AG08396 (cell line): ENCODE measurements at regions not wholly inside any gene's neighbourhood (a gene's known extent, or its start where the extent isn't known, plus 50 kb on each side); places are given as distances from the start of the nearest gene placed in this dataset.

ENCODE experiments used
- DNase-seq: peaks from one replicate; pipeline ENCODE4 v3.0.0; 2012; ENCODE audit warnings: low spot score, mixed read lengths

GRCh38 chr12:91576432-91576831 is 393.8 kb upstream of the DCN start:
- no peak for DNase-seq

- no peak for DNase-seq
Observed at GRCh38 chr12:91575630-91576029, 393.0 kb upstream of the DCN start.

GRCh38 chr12:91574975-91575374 is 392.4 kb upstream of the DCN start:
- no peak for DNase-seq

DNA sequence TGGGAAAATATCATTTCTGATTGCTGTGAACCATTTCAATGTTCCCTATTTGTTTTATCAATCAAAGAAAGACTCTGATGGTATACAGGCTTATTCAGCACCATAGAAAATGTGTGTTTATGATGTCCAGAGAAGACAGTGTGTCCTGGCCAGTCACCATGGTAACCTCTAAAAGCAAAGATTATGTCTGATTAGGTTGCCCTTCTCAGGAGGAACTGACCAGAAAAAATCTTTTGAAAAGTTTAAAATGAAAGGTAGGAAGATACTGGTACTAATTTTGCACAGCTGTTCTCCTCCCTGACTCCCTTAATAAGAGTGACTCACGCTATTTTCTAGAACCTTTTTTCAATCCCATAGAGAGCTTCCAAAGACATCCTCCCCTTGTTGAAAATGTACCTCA is 391.8 kb upstream of the DCN start:
- no peak for DNase-seq

GRCh38 chr12:91572869-91573268 is 390.3 kb upstream of the DCN start:
- no peak for DNase-seq

GRCh38 chr12:91567100-91567485 is 384.5 kb upstream of the DCN start:
- no peak for DNase-seq

DNA sequence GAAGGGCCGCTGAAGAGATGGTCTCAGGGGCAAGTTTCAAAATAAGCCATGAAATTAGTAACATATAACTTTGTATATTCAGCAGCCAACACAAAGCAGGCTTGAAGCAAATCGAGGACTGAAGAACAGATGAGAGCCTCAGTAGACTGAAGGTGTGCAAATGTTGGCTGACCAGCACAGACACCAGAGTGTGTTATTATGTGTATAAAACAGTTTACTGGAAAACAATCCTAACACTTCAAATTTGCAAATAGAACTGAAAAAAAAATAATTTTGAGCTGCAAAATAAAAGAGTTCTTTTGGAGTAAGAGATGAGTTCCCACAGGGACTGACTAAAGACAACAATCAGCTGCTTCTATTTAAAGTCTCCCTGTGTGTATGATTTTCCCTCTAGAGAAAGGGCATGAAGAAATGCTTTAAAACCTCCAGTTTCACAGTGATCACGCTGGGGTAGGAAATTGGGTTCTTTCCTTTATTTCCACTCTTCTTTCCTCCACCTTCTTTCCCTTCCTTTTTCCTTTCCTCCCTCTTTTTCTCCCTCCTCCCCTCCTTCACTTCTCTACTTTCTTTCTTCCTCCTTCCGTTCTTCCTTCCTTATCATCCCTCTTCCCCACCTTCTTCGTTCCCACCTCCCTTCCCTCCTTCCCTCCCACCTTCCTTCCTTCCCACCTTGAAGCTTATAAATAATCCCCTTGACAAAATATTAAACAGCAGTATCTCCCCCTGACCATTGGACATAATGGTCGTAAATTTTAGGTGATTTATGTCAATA is 383.9 kb upstream of the DCN start:
- no peak for DNase-seq

DNA sequence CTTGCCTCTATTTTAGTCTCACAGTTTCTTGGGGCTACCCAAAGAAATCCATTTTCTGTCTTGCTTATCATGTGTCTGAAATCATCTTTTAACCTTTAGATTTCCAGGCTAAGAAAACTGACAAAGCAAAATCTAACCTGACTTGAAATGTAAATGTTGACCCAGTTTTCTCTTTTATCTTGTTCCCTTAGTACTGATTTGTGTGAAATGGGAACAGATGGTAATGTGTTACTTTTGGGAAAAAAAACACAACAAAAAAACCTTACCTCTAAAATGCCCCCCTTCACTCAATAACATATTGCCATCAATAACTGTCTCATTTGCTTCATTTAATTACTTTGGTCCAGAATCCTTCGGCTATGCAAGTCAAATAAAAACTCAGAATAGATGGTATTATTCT is 383.2 kb upstream of the DCN start:
- DNase-seq = no peak

DNA sequence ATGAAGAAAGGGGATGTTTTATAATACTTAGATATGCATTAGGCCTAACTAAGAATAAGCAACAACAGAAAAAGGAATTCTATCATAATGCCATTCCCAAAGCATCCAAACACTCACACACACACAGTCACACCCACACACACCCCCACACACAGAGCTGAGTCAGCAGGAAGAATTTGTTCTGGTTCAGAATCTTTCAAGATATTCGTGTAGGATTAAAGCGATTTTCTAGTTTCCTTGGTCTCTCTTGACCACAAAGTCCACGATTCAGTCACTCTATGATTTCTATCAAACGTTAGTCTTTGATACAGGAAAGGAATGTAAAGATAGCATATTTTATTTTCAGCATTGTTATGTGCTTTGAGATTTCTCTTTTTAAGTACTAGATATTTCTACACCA is 382.6 kb upstream of the DCN start:
- no peak for DNase-seq

GRCh38 chr12:91563011-91563765 is 380.6 kb upstream of the DCN start:
- DNase-seq = no peak

DNA sequence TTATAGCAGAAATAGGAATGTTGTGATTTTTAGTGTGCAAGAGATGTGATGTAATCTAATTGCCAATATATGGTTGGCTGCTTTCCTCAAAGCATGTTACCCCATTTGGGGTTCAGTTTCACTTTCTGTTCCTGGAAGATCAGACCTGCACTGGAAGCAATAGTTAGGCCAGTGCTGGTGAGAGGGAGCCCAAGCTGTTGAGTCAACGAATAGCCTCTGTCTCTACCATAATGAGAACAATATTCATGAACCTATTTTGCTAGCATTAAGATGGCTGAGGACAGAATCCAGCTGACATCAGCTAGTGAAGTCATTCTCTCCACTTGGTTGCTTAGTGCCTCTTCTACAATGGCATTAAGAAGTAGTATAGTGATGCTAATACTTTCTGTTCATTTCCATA is 379.9 kb upstream of the DCN start:
- DNase-seq = no peak

DNA sequence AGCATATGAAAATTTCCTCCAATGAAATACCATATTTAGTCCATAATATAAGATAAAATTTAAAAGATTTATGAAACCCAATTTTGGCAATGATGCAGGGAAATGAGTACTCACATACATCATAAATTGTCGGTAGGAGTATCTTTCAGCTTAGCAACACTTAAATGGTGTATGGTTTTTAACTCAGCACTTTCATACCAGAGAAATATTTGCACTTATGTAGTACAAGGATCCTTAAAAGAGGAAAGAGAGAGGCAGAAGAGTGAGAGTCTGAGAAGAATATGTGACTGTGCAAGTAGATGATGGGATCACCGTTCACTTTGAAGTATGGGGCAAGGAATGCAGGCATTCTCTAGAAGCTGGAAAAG is 379.3 kb upstream of the DCN start:
- DNase-seq = no peak

- no peak for DNase-seq
Observed at GRCh38 chr12:91561301-91561957, 378.8 kb upstream of the DCN start.

- no peak for DNase-seq
Observed at GRCh38 chr12:91556909-91557308, 374.3 kb upstream of the DCN start.

DNA sequence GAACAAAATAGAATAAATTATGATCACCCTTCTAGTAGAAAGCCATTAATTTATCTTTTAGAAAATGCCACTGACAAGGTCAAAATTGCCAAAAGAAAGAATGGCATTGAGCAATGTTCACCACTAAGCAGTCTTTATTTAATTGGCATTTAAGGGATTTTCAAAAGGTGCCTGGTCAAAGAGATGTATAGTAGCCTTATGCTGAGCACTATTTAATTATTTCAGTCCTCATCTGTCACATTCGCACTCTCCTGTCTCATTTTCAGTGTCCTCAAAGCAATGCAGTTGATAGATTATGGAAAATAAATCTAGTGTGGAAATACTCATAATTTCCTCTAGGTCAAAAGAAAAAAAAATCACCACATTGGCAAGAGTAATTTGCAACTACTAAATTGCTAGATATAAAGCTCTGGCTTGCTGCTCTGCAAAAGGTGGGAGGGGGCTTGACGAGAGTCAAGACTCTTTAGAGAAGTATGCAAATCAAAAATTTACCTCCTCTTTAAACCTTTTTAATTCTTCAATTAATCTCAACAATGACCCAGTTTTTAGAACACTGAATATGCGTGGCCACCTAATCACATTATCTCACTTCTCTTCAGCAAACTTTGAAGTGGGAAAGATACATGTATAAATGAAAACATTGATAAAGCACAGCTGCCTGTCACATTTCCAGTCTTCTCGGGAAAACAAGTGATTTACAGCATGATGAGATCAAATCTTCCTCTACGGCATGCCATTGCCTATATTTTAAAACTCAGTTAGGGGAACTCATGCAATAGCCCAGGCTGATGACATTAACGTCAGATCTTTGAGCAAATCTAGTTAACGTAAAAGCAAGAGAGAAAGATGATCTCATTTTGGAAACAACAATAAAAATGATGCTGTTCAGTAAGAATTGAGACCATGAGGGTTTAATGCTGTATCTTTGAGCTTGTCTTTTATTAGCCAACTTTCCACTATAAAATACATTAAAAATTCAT is 373.1 kb upstream of the DCN start:
- DNase-seq = no peak

DNA sequence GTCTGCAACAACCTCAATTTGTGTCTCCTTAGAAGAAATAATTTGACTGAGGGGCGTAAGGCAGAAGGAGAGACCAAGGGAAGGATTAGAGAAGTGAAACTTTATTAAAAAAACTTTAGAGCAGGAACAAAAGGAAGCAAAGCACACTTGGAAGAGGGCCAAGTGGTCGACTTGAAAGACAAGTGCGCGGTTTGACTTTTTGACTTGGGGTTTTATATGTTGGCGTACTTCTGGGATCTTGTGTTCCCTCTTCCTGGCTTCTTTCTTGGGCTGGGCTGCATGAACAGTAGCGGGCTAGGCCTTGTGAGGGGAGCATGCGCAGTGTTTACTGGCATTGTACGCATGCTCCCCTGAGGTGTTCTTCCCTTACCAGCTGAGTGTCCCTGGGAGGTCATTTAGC is 369.3 kb upstream of the DCN start:
- no peak for DNase-seq

- no peak for DNase-seq
Observed at GRCh38 chr12:91551242-91551641, 368.6 kb upstream of the DCN start.

DNA sequence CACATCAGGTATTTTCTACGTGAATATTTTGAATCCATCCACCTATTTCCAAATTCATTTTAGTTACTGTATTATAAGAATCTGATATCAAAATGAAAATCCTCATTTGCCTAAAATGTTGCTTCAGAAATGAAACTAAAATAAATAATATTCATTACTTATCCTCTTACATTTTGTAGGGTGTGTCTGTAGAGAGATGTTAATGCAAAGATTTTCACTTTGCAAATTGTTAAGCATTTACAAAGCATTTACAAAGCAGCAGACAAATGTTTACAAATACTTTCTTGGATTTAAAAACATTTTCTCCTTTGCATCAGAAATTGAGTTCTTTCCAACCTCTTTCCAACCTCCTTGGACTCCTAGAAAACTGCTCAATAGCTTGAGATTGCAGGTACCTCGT is 360.0 kb upstream of the DCN start:
- DNase-seq = no peak

- no peak for DNase-seq
Observed at GRCh38 chr12:91542067-91542466, 359.4 kb upstream of the DCN start.

GRCh38 chr12:91538418-91538817 is 355.8 kb upstream of the DCN start:
- no peak for DNase-seq

DNA sequence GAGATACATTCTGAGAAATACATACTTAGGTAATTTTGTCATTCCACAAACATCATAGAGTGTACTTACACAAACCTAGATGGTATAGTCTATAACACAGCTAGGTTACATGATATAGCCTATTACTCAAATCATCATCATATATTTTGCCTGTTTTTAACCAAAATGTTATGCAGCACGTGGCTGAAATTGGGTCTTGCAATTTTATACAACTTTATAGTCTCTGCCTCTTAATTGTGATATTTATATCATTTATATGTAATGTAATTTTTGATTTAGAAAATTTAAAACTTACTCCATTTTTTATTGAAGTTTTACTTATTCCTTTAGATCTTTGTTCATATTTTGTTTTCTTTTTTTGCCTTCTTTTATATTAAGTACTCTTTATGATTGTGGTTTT is 350.7 kb upstream of the DCN start:
- DNase-seq = no peak

DNA sequence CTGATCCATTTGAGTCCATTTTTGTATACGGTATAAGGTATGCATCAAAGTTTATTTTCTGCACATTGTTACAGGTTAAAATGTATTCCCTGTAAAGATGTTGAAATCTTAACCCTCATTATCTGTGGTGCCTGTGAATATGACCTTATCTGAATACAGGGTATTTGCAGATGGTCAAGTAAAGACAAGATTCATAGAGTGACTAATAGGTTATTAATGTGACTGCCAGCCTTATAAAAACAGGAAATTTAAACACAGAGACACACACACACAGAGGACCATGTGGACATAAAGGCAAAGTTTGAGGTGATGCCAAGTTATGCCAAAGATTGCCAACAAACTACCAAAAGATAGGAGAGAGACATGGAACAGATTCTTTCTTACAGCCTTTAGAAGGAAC is 347.2 kb upstream of the DCN start:
- no peak for DNase-seq
